ENCODE measurements at regions not wholly inside any gene's neighbourhood (a gene's known extent, or its start where the extent isn't known, plus 50 kb on each side); places are given as distances from the start of the nearest gene placed in this dataset.

DNA sequence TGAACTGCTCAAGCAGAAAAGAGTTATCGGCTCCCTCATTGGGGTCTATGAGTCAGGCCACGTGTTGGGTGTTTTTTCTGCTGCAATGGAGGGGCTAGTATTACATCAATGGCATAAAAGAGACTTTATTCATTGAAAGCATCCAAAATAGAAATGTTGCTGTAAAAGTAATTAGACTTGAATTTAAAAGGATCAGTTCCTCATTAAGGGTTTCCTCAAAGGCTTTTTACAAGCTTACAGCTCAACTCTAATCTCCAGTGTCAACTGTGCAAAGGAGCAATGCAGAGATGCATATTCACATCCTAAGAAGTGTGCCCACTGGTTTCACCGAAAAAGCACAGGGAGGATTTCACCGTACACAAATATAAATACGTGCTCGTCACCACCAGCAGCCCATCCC, 300.3 kb downstream of the FOXO1 start:
- Histone ChIP-seq H3K27me3 (replicated peaks; ENCODE audit: control insufficient read depth, insufficient read depth, low read length) (no peaks in the 10 kb centered on the region), H3K4me1 (0 out of 2 replicates have a peak, but pooled peaks cover 4% of the 10 kb centered on the region), H3K36me3 (ENCODE audit: control insufficient read depth, insufficient read depth, low read length) (no peaks in the 10 kb centered on the region), H3K9me3 (no peaks in the 10 kb centered on the region), H3K4me3 (ENCODE audit: low read depth, low read length) (no peak overlapping the region)
- H3K27me3 Mint-ChIP-seq (ENCODE audit: insufficient read depth, unreplicated experiment): no peaks in the 10 kb centered on the region
- peaks cover 5% of the 10 kb centered on the region for H3K36me3 Mint-ChIP-seq (ENCODE audit: insufficient read depth, unreplicated experiment)
- intact Hi-C loops (cut with micrococcal nuclease; ENCODE audit: unreplicated experiment): no loop called here
- no peak overlapping the region for H3K4me3 Mint-ChIP-seq (ENCODE audit: unreplicated experiment)
- POLR2A ChIA-PET: no interaction called here
- no TSS peak for BruUV-seq (replicated peaks)
- H3K27ac Mint-ChIP-seq (ENCODE audit: unreplicated experiment): no peak overlapping the region
- H3K4me1 Mint-ChIP-seq (ENCODE audit: low read depth, unreplicated experiment): no peaks in the 10 kb centered on the region
- TF ChIP-seq, protein P1, sequence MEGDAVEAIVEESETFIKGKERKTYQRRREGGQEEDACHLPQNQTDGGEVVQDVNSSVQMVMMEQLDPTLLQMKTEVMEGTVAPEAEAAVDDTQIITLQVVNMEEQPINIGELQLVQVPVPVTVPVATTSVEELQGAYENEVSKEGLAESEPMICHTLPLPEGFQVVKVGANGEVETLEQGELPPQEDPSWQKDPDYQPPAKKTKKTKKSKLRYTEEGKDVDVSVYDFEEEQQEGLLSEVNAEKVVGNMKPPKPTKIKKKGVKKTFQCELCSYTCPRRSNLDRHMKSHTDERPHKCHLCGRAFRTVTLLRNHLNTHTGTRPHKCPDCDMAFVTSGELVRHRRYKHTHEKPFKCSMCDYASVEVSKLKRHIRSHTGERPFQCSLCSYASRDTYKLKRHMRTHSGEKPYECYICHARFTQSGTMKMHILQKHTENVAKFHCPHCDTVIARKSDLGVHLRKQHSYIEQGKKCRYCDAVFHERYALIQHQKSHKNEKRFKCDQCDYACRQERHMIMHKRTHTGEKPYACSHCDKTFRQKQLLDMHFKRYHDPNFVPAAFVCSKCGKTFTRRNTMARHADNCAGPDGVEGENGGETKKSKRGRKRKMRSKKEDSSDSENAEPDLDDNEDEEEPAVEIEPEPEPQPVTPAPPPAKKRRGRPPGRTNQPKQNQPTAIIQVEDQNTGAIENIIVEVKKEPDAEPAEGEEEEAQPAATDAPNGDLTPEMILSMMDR (IDR thresholded peaks at IDR 0.05; ENCODE audit: insufficient read depth in 1 of 2, low read depth in 1 of 2, low read length in 1 of 2, severe bottlenecking in 1 of 2, unreplicated experiment in 1 of 2): no peak
- no peaks in the 10 kb centered on the region for H3K9me3 Mint-ChIP-seq (ENCODE audit: unreplicated experiment)
- CTCF ChIA-PET: no interaction called here
- DNase-seq: no peak

DNA sequence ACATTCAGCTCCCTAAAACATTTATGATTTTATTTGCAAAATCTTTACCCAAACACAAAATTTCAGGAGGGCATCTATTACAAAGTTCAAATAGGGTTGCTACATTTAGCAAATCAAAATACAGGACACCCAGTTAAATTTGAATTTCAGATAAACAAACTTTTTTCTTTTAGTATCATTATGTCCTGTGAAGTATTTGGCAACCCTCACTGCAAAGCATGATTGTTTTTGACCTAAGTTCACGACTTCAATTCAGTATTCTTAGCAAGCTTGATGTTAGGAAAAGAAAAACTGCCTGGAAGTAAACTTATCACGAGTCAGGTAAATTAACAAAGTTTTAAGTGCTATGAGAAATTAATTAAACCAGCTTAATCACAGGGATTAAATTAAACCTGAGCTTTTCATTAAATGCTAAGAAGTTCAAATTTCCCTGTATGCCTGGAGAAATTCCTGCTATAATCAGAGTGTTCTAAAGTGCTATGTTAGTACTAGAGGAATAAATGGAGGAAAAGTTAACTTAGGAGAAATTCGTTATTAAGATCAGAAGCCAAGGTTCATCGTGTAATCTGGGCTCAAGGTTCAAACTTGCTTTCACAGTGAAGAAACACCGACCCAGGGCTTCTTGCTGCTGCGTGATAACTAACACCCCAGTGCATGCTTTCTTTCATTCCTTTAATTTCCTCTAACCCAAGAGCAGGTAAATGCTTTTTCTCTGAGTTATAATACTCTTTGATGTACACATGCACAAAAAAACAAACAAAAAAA, 298.1 kb downstream of the FOXO1 start:
- no peaks in the 10 kb centered on the region for H3K36me3 ChIP-seq (ENCODE audit: control insufficient read depth, insufficient read depth, low read length)
- intact Hi-C loops (cut with micrococcal nuclease; ENCODE audit: unreplicated experiment): no loop called here
- no TSS peak for BruUV-seq (replicated peaks)
- ChIA-PET POLR2A (no interaction called here), CTCF (no interaction called here)
- DNase-seq: no peak
- Mint-ChIP-seq H3K9me3 (ENCODE audit: unreplicated experiment) (no peaks in the 10 kb centered on the region), H3K36me3 (ENCODE audit: insufficient read depth, unreplicated experiment) (no peaks in the 10 kb centered on the region), H3K27me3 (ENCODE audit: insufficient read depth, unreplicated experiment) (no peaks in the 10 kb centered on the region), H3K4me1 (ENCODE audit: low read depth, unreplicated experiment) (no peaks in the 10 kb centered on the region), H3K27ac (ENCODE audit: unreplicated experiment) (no peak overlapping the region), H3K4me3 (ENCODE audit: unreplicated experiment) (no peak overlapping the region)
- H3K4me1 ChIP-seq: 0 out of 2 replicates have a peak, but pooled peaks cover 4% of the 10 kb centered on the region
- no peak overlapping the region for H3K4me3 ChIP-seq (ENCODE audit: low read depth, low read length)
- TF ChIP-seq, protein P1 (IDR thresholded peaks at IDR 0.05; ENCODE audit: insufficient read depth in 1 of 2, low read depth in 1 of 2, low read length in 1 of 2, severe bottlenecking in 1 of 2, unreplicated experiment in 1 of 2): no peak
- H3K27me3 ChIP-seq (replicated peaks; ENCODE audit: control insufficient read depth, insufficient read depth, low read length): no peaks in the 10 kb centered on the region
- no peaks in the 10 kb centered on the region for H3K9me3 ChIP-seq

DNA sequence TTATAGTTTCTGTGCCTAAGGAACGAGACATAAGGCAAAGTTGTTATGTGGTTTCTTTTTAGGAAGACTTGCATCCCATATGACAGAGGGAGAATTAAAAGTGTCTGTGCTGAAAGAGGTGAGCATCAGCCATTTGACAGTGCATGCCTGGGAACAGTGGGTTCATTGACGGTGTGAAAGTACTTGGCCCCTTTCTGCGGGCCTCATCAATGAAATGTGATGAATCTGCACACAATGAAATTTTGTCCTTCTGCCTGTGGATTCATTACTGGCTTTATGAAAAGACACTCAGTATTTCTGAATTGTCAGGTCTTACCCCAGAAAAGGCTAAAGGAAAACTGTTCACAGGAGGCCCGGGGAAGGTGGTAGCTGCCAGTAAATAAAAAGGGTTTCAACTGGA, 295.8 kb downstream of the FOXO1 start:
- Mint-ChIP-seq H3K27ac (ENCODE audit: unreplicated experiment) (no peak overlapping the region), H3K9me3 (ENCODE audit: unreplicated experiment) (no peaks in the 10 kb centered on the region), H3K4me1 (ENCODE audit: low read depth, unreplicated experiment) (no peaks in the 10 kb centered on the region), H3K27me3 (ENCODE audit: insufficient read depth, unreplicated experiment) (no peaks in the 10 kb centered on the region), H3K36me3 (ENCODE audit: insufficient read depth, unreplicated experiment) (no peaks in the 10 kb centered on the region), H3K4me3 (ENCODE audit: unreplicated experiment) (no peak overlapping the region)
- Histone ChIP-seq H3K4me1 (0 out of 2 replicates have a peak, but pooled peaks cover 4% of the 10 kb centered on the region), H3K9me3 (no peaks in the 10 kb centered on the region), H3K27me3 (replicated peaks; ENCODE audit: control insufficient read depth, insufficient read depth, low read length) (no peaks in the 10 kb centered on the region), H3K36me3 (ENCODE audit: control insufficient read depth, insufficient read depth, low read length) (no peaks in the 10 kb centered on the region), H3K4me3 (ENCODE audit: low read depth, low read length) (no peak overlapping the region)
- no TSS peak for BruUV-seq (replicated peaks)
- CTCF ChIA-PET: no interaction called here
- no peak for DNase-seq
- POLR2A ChIA-PET: no interaction called here
- TF ChIP-seq, protein P1 (IDR thresholded peaks at IDR 0.05; ENCODE audit: insufficient read depth in 1 of 2, low read depth in 1 of 2, low read length in 1 of 2, severe bottlenecking in 1 of 2, unreplicated experiment in 1 of 2): no peak
- intact Hi-C loops (cut with micrococcal nuclease; ENCODE audit: unreplicated experiment): no loop called here

All from Caco-2 (cell line).